Right lobe of liver (tissue), 6 donors: ENCODE measurements at regions not wholly inside any gene's neighbourhood (a gene's known extent, or its start where the extent isn't known, plus 50 kb on each side); places are given as distances from the start of the nearest gene placed in this dataset.
"Not testable (repeated sequence)": the region's sequence is repeated elsewhere in the genome, so short reads cannot be mapped to it uniquely, and the experiment has no call there.

Source experiments
- ATAC-seq, 4 donors: fragments of 200-7000 bp; cut with Tn5 transposase; one replicate each; pipeline ENCODE4 v1.9.1; 2020; ENCODE audit warnings: mild to moderate bottlenecking in 4 of 4, moderate library complexity in 4 of 4
- DNase-seq, 3 donors: peaks; one replicate each; pipeline ENCODE4 v3.0.0-alpha.2; 2020
- H3K27ac ChIP-seq, 3 donors: fragments of 200-600 bp; one replicate each; pipeline ENCODE4 v1.8.0; 2022
- H3K27me3 ChIP-seq, 2 donors: fragments of 200-600 bp; one replicate each; pipeline ENCODE4 v1.8.0; 2022
- H3K36me3 ChIP-seq, 4 donors: fragments of 200-600 bp; sonication (generic) in 1 of 4; one replicate each; pipeline versions ENCODE4 v1.5.1 to v1.8.0; 2017 to 2022; ENCODE audit warnings: control low read depth in 1 of 4
- H3K4me1 ChIP-seq, 4 donors: fragments of 200-600 bp; sonication (generic) in 1 of 4; one replicate each; pipeline versions ENCODE4 v1.5.1 to v1.8.0; 2017 to 2022; ENCODE audit warnings: control low read depth in 1 of 4
- H3K4me3 ChIP-seq, 3 donors: fragments of 200-600 bp; one replicate each; pipeline ENCODE4 v1.8.0; 2022
- H3K9me3 ChIP-seq, 4 donors: fragments of 200-600 bp; sonication (generic) in 1 of 4; one replicate each; pipeline versions ENCODE4 v1.5.1 to v1.8.0; 2017 to 2022; ENCODE audit warnings: control low read depth in 1 of 4
- POLR2A ChIP-seq: fragments of 450-650 bp; IDR thresholded peaks from one replicate; pipeline ENCODE4 v1.6.1; 2017; ENCODE audit warnings: antibody characterized with exemption, mild to moderate bottlenecking
- WGBS: methylation state at CpG from one replicate; pipeline ENCODE4 v1.1.6; 2018; ENCODE audit warnings: low coverage, low lambda C conversion rate; ENCODE audit not compliant: insufficient coverage; ENCODE audit errors: missing lambda C conversion rate; 5-methylcytosine and 5-hydroxymethylcytosine counted together
- intact Hi-C, 2 donors: fragments of 100-400 bp; cut with DNase I; formaldehyde crosslinking; loops; one replicate each; pipeline versions ENCODE4 v1.11.2 to v1.14.1; 2022
- TF ChIP-seq, protein P1 (sequence below), 4 donors: fragments of 200-600 bp in 3 of 4; fragments of 450-650 bp in 1 of 4; IDR thresholded peaks; one replicate each; pipeline versions ENCODE4 v1.5.1 to v1.8.0; 2016 to 2022; ENCODE audit warnings: antibody characterized with exemption in 4 of 4, mild to moderate bottlenecking in 2 of 4
- donor health status: DM: no; HTN: yes; CAD: no.
- donor health status: DM: no; HTN: no; CAD: no.
- donor health status: DM: no; HTN: no; CAD: no.
- donor health status: DM: no; HTN: yes; CAD: no.
- donor health status: DM: no; HTN: yes; CAD: no.

DNA sequence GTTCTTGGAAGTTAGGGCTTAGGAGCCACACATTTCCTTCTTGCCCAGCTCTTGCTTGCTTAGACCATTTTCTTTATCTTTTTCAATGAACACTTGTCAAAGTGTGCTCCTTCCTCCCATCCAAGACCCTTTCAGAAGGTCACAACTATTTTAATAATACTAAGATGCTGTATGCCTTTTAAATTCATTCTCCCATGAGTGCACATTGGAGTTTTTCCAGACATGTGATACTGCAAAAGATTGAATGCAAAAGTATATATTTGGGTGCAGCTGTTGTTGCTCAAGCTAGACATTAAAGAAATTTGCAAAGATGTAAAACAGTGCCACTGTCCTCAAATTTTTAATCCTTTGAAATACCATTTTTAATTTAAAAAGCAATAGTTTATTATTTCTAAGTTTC lies 69.3 kb upstream of the TNRC6B start:
- Histone ChIP-seq H3K27me3 (no peaks in the 10 kb centered on the region), H3K36me3 (no peaks in the 10 kb centered on the region), H3K9me3 (no peaks in the 10 kb centered on the region), H3K4me1 (peaks cover 0 to 18% (median 5%) of the 10 kb centered on the region in 4 donors), H3K4me3 (no peak overlapping the region), H3K27ac (peak overlapping the region; percentile 21 to 50 (median 41))
- TF ChIP-seq, protein P1, sequence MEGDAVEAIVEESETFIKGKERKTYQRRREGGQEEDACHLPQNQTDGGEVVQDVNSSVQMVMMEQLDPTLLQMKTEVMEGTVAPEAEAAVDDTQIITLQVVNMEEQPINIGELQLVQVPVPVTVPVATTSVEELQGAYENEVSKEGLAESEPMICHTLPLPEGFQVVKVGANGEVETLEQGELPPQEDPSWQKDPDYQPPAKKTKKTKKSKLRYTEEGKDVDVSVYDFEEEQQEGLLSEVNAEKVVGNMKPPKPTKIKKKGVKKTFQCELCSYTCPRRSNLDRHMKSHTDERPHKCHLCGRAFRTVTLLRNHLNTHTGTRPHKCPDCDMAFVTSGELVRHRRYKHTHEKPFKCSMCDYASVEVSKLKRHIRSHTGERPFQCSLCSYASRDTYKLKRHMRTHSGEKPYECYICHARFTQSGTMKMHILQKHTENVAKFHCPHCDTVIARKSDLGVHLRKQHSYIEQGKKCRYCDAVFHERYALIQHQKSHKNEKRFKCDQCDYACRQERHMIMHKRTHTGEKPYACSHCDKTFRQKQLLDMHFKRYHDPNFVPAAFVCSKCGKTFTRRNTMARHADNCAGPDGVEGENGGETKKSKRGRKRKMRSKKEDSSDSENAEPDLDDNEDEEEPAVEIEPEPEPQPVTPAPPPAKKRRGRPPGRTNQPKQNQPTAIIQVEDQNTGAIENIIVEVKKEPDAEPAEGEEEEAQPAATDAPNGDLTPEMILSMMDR (IDR thresholded peaks at IDR 0.05): no peak
- no peak for TF ChIP-seq POLR2A
- ATAC-seq (no peak), DNase-seq (no peak)
- intact Hi-C loops: no loop called here

DNA sequence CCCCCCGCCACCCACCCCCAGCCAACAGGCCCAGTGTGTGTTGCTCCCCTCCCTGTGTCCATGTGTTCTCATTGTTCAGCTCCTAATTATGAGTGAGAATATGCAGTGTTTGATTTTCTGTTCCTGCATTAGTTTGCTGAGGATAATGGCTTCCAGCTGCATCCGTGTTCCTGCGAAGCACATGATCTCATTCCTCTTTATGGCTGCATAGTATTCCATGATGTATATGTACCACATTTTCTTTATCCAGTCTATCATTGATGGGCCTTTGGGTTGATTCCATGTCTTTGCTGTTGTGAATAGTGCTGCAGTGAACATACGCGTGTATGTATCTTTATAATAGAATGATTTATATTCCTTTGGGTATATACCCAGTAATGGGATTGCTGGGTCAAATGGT lies 68.8 kb upstream of the TNRC6B start:
- ATAC-seq, intact Hi-C loops, H3K4me3 ChIP-seq, H3K9me3 ChIP-seq, DNase-seq, H3K27me3 ChIP-seq, H3K36me3 ChIP-seq, H3K27ac ChIP-seq: not testable (repeated sequence)
- WGBS: 97% methylated on average over 5 of the region's 5 CpGs
- H3K4me1 ChIP-seq: peaks cover 0 to 18% (median 5%) of the 10 kb centered on the region in 4 donors

DNA sequence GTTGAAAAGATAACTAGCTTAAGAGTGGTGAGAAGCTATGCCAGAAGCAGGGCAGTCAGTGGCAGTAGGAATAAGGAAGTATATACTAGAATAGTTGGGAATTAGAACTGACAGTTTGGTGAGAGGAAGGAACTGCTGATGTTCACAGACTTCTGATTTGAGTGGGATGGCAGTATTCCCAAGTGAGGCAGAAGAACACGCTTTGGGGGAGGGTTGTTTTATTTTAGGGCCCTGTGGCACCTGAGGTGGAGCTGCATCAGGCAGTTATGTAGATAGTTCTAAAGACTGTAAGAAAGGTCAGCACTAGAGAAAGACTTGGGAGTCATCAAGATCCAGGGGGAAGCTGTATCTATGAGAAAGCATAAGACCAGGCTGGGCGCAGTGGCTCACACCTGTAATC lies 66.3 kb upstream of the TNRC6B start:
- peaks cover 0 to 22% (median 5%) of the 10 kb centered on the region in 4 donors for H3K4me1 ChIP-seq
- DNase-seq (no peak), ATAC-seq (no peak)
- H3K27ac ChIP-seq: no peak overlapping the region
- TF ChIP-seq, protein P1 (IDR thresholded peaks at IDR 0.05): no peak
- no peak for TF ChIP-seq POLR2A
- WGBS: 100% methylated on average over 1 of the region's 2 CpGs
- no peak overlapping the region for H3K4me3 ChIP-seq
- no peaks in the 10 kb centered on the region for H3K36me3 ChIP-seq
- H3K27me3 ChIP-seq: no peaks in the 10 kb centered on the region
- intact Hi-C loops: loop anchor here in 1 of 2 donors (5.0 kb wide), 1 partner anchor 59 kb away; no protein-coding TSS in a partner anchor
- H3K9me3 ChIP-seq: no peaks in the 10 kb centered on the region

DNA sequence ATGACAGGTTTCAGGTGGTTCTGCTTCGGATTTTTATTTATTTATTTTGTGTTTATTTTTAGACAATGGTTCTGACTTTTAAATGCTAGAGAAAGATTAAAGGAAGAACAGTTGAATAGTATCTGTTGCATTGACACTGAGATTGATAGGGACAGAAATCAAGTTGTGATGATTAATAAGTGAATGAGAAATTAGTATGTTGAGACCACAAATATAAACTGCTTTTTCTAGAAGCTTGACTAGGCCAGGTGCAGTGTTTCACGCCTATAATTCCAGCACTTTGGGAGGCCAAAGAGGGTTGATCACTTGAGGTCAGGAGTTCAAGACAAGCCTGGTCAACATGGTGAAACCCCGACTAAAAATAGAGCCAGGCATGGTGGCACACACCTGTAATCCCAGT lies 65.1 kb upstream of the TNRC6B start:
- Histone ChIP-seq H3K4me1 (peaks cover 0 to 13% (median 4%) of the 10 kb centered on the region in 4 donors), H3K4me3 (no peak overlapping the region), H3K27me3 (no peaks in the 10 kb centered on the region), H3K27ac (no peak overlapping the region), H3K9me3 (no peaks in the 10 kb centered on the region), H3K36me3 (no peaks in the 10 kb centered on the region)
- WGBS: 84% methylated on average over 3 of the region's 3 CpGs
- ATAC-seq: no peak
- no peak for DNase-seq
- intact Hi-C loops: loop anchor here in 1 of 2 donors (5.0 kb wide), 1 partner anchor 60 kb away; no protein-coding TSS in a partner anchor
- TF ChIP-seq, protein P1 (IDR thresholded peaks at IDR 0.05): no peak
- no peak for TF ChIP-seq POLR2A

DNA sequence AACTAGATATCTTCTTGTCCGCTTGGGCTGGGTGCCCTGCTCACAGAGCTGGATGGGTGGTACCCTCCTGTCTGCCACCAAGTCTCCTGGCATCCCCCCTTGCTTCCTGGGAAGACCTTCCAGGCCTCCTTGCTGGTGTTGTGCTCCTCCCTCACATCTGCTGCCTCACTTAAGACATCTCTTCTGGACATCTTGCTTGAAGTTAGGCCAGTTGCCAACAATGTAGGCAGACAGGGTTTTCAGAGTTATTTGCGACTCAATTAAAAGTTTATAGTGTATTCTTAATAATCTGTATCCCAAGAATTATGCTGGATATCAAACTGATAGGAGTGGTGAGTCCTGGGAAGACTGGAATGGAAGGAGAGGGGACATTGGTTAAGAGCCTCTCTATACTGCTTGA lies 64.0 kb upstream of the TNRC6B start:
- peaks cover 0 to 4% (median 0%) of the 10 kb centered on the region in 4 donors for H3K4me1 ChIP-seq
- no peak for ATAC-seq
- 90% methylated on average over 2 of the region's 2 CpGs for WGBS
- no peaks in the 10 kb centered on the region for H3K27me3 ChIP-seq
- DNase-seq: no peak
- H3K4me3 ChIP-seq: no peak overlapping the region
- intact Hi-C loops: loop anchor here in 1 of 2 donors (5.0 kb wide), 1 partner anchor 61 kb away; no protein-coding TSS in a partner anchor
- no peak for TF ChIP-seq POLR2A
- TF ChIP-seq, protein P1 (IDR thresholded peaks at IDR 0.05): no peak
- H3K36me3 ChIP-seq: no peaks in the 10 kb centered on the region
- no peak overlapping the region for H3K27ac ChIP-seq
- H3K9me3 ChIP-seq: no peaks in the 10 kb centered on the region
